RWPE2 (cell line): ENCODE measurements at regions not wholly inside any gene's neighbourhood (a gene's known extent, or its start where the extent isn't known, plus 50 kb on each side); places are given as distances from the start of the nearest gene placed in this dataset.

Experiments
- ATAC-seq: fragments of 200-7000 bp; cut with Tn5 transposase; 3 replicates; pipeline ENCODE4 v1.9.1; 2021; ENCODE audit warnings: low read depth
- DNase-seq: peaks from one replicate; pipeline ENCODE4 v3.0.0-alpha.2; 2020; ENCODE audit warnings: low spot score
- H3K27ac ChIP-seq: fragments of 450-650 bp; 2 replicates; pipeline ENCODE4 v1.5.1; 2017; ENCODE audit warnings: mild to moderate bottlenecking; ENCODE audit not compliant: poor library complexity, severe bottlenecking
- H3K27me3 ChIP-seq: fragments of 250-450 bp; sonication (Bioruptor Pico); 2 replicates; pipeline ENCODE4 v1.5.1; 2021; ENCODE audit warnings: mild to moderate bottlenecking, moderate library complexity; ENCODE audit not compliant: insufficient read depth, poor library complexity, severe bottlenecking
- H3K36me3 ChIP-seq: fragments of 250-450 bp; sonication (Bioruptor Pico); 2 replicates; pipeline ENCODE4 v1.5.1; 2020; ENCODE audit warnings: low read depth, mild to moderate bottlenecking, moderate library complexity
- H3K4me1 ChIP-seq: fragments of 250-450 bp; sonication (Bioruptor Pico); 2 replicates; pipeline ENCODE4 v1.5.1; 2021; ENCODE audit warnings: mild to moderate bottlenecking, moderate library complexity; ENCODE audit not compliant: insufficient read depth, poor library complexity, severe bottlenecking
- H3K4me3 ChIP-seq: fragments of 250-450 bp; sonication (Bioruptor Pico); 2 replicates; pipeline ENCODE4 v1.5.1; 2021; ENCODE audit warnings: mild to moderate bottlenecking, moderate library complexity; ENCODE audit not compliant: severe bottlenecking
- H3K9me3 ChIP-seq: fragments of 250-450 bp; sonication (Bioruptor Pico); 2 replicates; pipeline ENCODE4 v1.5.1; 2021; ENCODE audit warnings: mild to moderate bottlenecking, moderate library complexity; ENCODE audit not compliant: severe bottlenecking
- CTCF ChIP-seq: fragments of 450-650 bp; IDR thresholded peaks from one replicate; pipeline ENCODE4 v1.5.1; 2017; ENCODE audit warnings: mild to moderate bottlenecking, moderate library complexity; ENCODE audit not compliant: poor library complexity, severe bottlenecking

GRCh38 chr2:57617318-57617717, 429.3 kb upstream of the VRK2 start:
- no peak for TF ChIP-seq CTCF
- no peak for DNase-seq
- ATAC-seq: no peak
- H3K27ac ChIP-seq: no peak overlapping the region
- H3K27me3 ChIP-seq: no peaks in the 10 kb centered on the region
- no peaks in the 10 kb centered on the region for H3K4me1 ChIP-seq
- H3K9me3 ChIP-seq: no peaks in the 10 kb centered on the region
- H3K36me3 ChIP-seq: no peaks in the 10 kb centered on the region
- no peak overlapping the region for H3K4me3 ChIP-seq

GRCh38 chr2:57621122-57621663, 425.4 kb upstream of the VRK2 start:
- no peak overlapping the region for H3K4me3 ChIP-seq
- no peak for ATAC-seq
- H3K27me3 ChIP-seq: no peaks in the 10 kb centered on the region
- no peaks in the 10 kb centered on the region for H3K9me3 ChIP-seq
- H3K27ac ChIP-seq: no peak overlapping the region
- no peak for TF ChIP-seq CTCF
- no peaks in the 10 kb centered on the region for H3K4me1 ChIP-seq
- no peak for DNase-seq
- no peaks in the 10 kb centered on the region for H3K36me3 ChIP-seq

GRCh38 chr2:57622009-57622408, 424.6 kb upstream of the VRK2 start:
- ATAC-seq: no peak
- TF ChIP-seq CTCF: no peak
- H3K27ac ChIP-seq: no peak overlapping the region
- no peaks in the 10 kb centered on the region for H3K27me3 ChIP-seq
- H3K36me3 ChIP-seq: no peaks in the 10 kb centered on the region
- no peak overlapping the region for H3K4me3 ChIP-seq
- H3K9me3 ChIP-seq: no peaks in the 10 kb centered on the region
- H3K4me1 ChIP-seq: no peaks in the 10 kb centered on the region
- no peak for DNase-seq

- no peak for TF ChIP-seq CTCF
- no peak overlapping the region for H3K27ac ChIP-seq
- no peaks in the 10 kb centered on the region for H3K36me3 ChIP-seq
- DNase-seq: no peak
- H3K27me3 ChIP-seq: peaks cover 3% of the 10 kb centered on the region
- ATAC-seq: no peak
- H3K4me1 ChIP-seq: no peaks in the 10 kb centered on the region
- no peaks in the 10 kb centered on the region for H3K9me3 ChIP-seq
- H3K4me3 ChIP-seq: no peak overlapping the region
Measured at GRCh38 chr2:57656198-57656597, 390.4 kb upstream of the VRK2 start.

- Histone ChIP-seq H3K9me3 (no peaks in the 10 kb centered on the region), H3K4me3 (no peak overlapping the region), H3K27me3 (no peaks in the 10 kb centered on the region), H3K27ac (no peak overlapping the region), H3K36me3 (no peaks in the 10 kb centered on the region), H3K4me1 (no peaks in the 10 kb centered on the region)
- DNase-seq: no peak
- ATAC-seq: no peak
- TF ChIP-seq CTCF: no peak
Measured at GRCh38 chr2:57669570-57669969, 377.0 kb upstream of the VRK2 start.
